MV-4-11 (cell line): ENCODE measurements at regions not wholly inside any gene's neighbourhood (a gene's known extent, or its start where the extent isn't known, plus 50 kb on each side); places are given as distances from the start of the nearest gene placed in this dataset.
A peak's percentile ranks its signal among the peaks of the same experiment; 100 is the strongest.

ENCODE experiments used
- DNase-seq: peaks from one replicate; lab custom pipeline; 2025; lab: John Stamatoyannopoulos, UW

GRCh38 chr12:20264026-20264425 is 104.3 kb upstream of the PDE3A start:
- no peak for DNase-seq

- no peak for DNase-seq
Observed at GRCh38 chr12:20264608-20265114, 103.7 kb upstream of the PDE3A start.

- DNase-seq: peak; percentile 73
Observed at GRCh38 chr12:20268121-20268732, 100.1 kb upstream of the PDE3A start.

GRCh38 chr12:20268771-20269170 is 99.6 kb upstream of the PDE3A start:
- DNase-seq: peak; percentile 69

GRCh38 chr12:20269337-20270067 is 98.8 kb upstream of the PDE3A start:
- DNase-seq: no peak

GRCh38 chr12:20270557-20270956 is 97.8 kb upstream of the PDE3A start:
- DNase-seq: no peak

GRCh38 chr12:20272161-20272560 is 96.2 kb upstream of the PDE3A start:
- DNase-seq: no peak

- no peak for DNase-seq
Observed at GRCh38 chr12:20272801-20273200, 95.5 kb upstream of the PDE3A start.

- no peak for DNase-seq
Observed at GRCh38 chr12:20274008-20274407, 94.3 kb upstream of the PDE3A start.

- no peak for DNase-seq
Observed at GRCh38 chr12:20278276-20278675, 90.1 kb upstream of the PDE3A start.

- DNase-seq: peak; percentile 81
Observed at GRCh38 chr12:20280515-20280914, 87.8 kb upstream of the PDE3A start.

GRCh38 chr12:20282401-20282800 is 85.9 kb upstream of the PDE3A start:
- no peak for DNase-seq

- no peak for DNase-seq
Observed at GRCh38 chr12:20283482-20283881, 84.9 kb upstream of the PDE3A start.

GRCh38 chr12:20289520-20289919 is 78.8 kb upstream of the PDE3A start:
- no peak for DNase-seq

- no peak for DNase-seq
Observed at GRCh38 chr12:20300457-20300856, 67.9 kb upstream of the PDE3A start.

- DNase-seq: peak; percentile 96
Observed at GRCh38 chr12:20305470-20305869, 62.9 kb upstream of the PDE3A start.

GRCh38 chr12:20309504-20310148 is 58.7 kb upstream of the PDE3A start:
- no peak for DNase-seq

GRCh38 chr12:20314328-20314727 is 54.0 kb upstream of the PDE3A start:
- DNase-seq: peak; percentile 14

- no peak for DNase-seq
Observed at GRCh38 chr12:20317554-20317953, 50.8 kb upstream of the PDE3A start.
